ENCODE measurements at regions not wholly inside any gene's neighbourhood (a gene's known extent, or its start where the extent isn't known, plus 50 kb on each side); places are given as distances from the start of the nearest gene placed in this dataset.
A peak's percentile ranks its signal among the peaks of the same experiment; 100 is the strongest.

GRCh38 chr3:106333911-106334618, 465.3 kb upstream of the CBLB start:
- Mint-ChIP-seq H3K36me3 (no peaks in the 10 kb centered on the region), H3K9me3 (no peaks in the 10 kb centered on the region), H3K27me3 (ENCODE audit: insufficient read depth, low read depth) (no peaks in the 10 kb centered on the region), H3K4me3 (no peak overlapping the region), H3K4me1 (no peaks in the 10 kb centered on the region), H3K27ac (no peak overlapping the region)
- H2AFZ ChIP-seq (replicated peaks), result peak overlapping the region; percentile 36
- no peaks in the 10 kb centered on the region for H3F3A ChIP-seq (ENCODE audit: low read depth)
- no peaks in the 10 kb centered on the region for H3K27me3 ChIP-seq
- no peaks in the 10 kb centered on the region for H4K20me1 ChIP-seq (ENCODE audit: low read depth)
- DNase-seq (ENCODE audit: low spot score), result no peak
- H3K36me3 ChIP-seq, result no peaks in the 10 kb centered on the region
- H3K4me3 ChIP-seq, result no peak overlapping the region
- no peaks in the 10 kb centered on the region for H3K9me3 ChIP-seq (ENCODE audit: low read depth)
- H3K4me1 ChIP-seq, result peaks cover under 1% of the 10 kb centered on the region
- H3K4me2 ChIP-seq, result no peak overlapping the region
- H3K9ac ChIP-seq, result no peak overlapping the region
- no peak overlapping the region for H3K27ac ChIP-seq
- no peak for TF ChIP-seq EZH2phosphoT487 (IDR thresholded peaks at IDR 0.05)
- no peak for TF ChIP-seq CTCF (IDR thresholded peaks at IDR 0.05)
- TF ChIP-seq EZH2 (IDR thresholded peaks at IDR 0.05), result no peak
- no peaks in the 10 kb centered on the region for H3K79me2 ChIP-seq (ENCODE audit: low read depth)

- Histone ChIP-seq H4K20me1 (ENCODE audit: low read depth) (no peaks in the 10 kb centered on the region), H3K4me1 (peaks cover 7% of the 10 kb centered on the region), H3K4me2 (no peak overlapping the region), H3K36me3 (no peaks in the 10 kb centered on the region), H2AFZ (replicated peaks) (peak overlapping the region; percentile 18), H3K27ac (no peak overlapping the region), H3K9me3 (ENCODE audit: low read depth) (no peaks in the 10 kb centered on the region), H3K4me3 (no peak overlapping the region), H3K79me2 (ENCODE audit: low read depth) (no peaks in the 10 kb centered on the region), H3F3A (ENCODE audit: low read depth) (no peaks in the 10 kb centered on the region), H3K27me3 (no peaks in the 10 kb centered on the region), H3K9ac (no peak overlapping the region)
- Mint-ChIP-seq H3K27ac (no peak overlapping the region), H3K4me3 (no peak overlapping the region), H3K4me1 (no peaks in the 10 kb centered on the region), H3K9me3 (no peaks in the 10 kb centered on the region), H3K27me3 (ENCODE audit: insufficient read depth, low read depth) (no peaks in the 10 kb centered on the region), H3K36me3 (no peaks in the 10 kb centered on the region)
- DNase-seq (ENCODE audit: low spot score), result no peak
- TF ChIP-seq CTCF (IDR thresholded peaks at IDR 0.05) (no peak), EZH2phosphoT487 (IDR thresholded peaks at IDR 0.05) (no peak), EZH2 (IDR thresholded peaks at IDR 0.05) (no peak)
Observed at GRCh38 chr3:106336619-106337018, 467.8 kb upstream of the CBLB start.

GRCh38 chr3:106337116-106337515, 468.3 kb upstream of the CBLB start:
- no peaks in the 10 kb centered on the region for H4K20me1 ChIP-seq (ENCODE audit: low read depth)
- H3F3A ChIP-seq (ENCODE audit: low read depth), result no peaks in the 10 kb centered on the region
- no peak overlapping the region for H3K4me3 Mint-ChIP-seq
- H3K27me3 Mint-ChIP-seq (ENCODE audit: insufficient read depth, low read depth), result no peaks in the 10 kb centered on the region
- H3K27ac ChIP-seq, result no peak overlapping the region
- no peak for DNase-seq (ENCODE audit: low spot score)
- no peak for TF ChIP-seq EZH2 (IDR thresholded peaks at IDR 0.05)
- H3K4me1 Mint-ChIP-seq, result no peaks in the 10 kb centered on the region
- no peaks in the 10 kb centered on the region for H3K27me3 ChIP-seq
- peaks cover 12% of the 10 kb centered on the region for H3K4me1 ChIP-seq
- no peak overlapping the region for H3K4me3 ChIP-seq
- no peaks in the 10 kb centered on the region for H3K36me3 ChIP-seq
- no peak overlapping the region for H2AFZ ChIP-seq (replicated peaks)
- no peak overlapping the region for H3K9ac ChIP-seq
- H3K4me2 ChIP-seq, result no peak overlapping the region
- no peaks in the 10 kb centered on the region for H3K36me3 Mint-ChIP-seq
- no peak overlapping the region for H3K27ac Mint-ChIP-seq
- H3K9me3 Mint-ChIP-seq, result no peaks in the 10 kb centered on the region
- H3K9me3 ChIP-seq (ENCODE audit: low read depth), result no peaks in the 10 kb centered on the region
- H3K79me2 ChIP-seq (ENCODE audit: low read depth), result no peaks in the 10 kb centered on the region

GRCh38 chr3:106338582-106339214, 469.9 kb upstream of the CBLB start:
- no peaks in the 10 kb centered on the region for H3K27me3 ChIP-seq
- H3K27ac ChIP-seq, result no peak overlapping the region
- no peaks in the 10 kb centered on the region for H3K4me1 Mint-ChIP-seq
- no peak overlapping the region for H3K9ac ChIP-seq
- no peak for DNase-seq (ENCODE audit: low spot score)
- TF ChIP-seq EZH2 (IDR thresholded peaks at IDR 0.05), result no peak
- no peak for TF ChIP-seq CTCF (IDR thresholded peaks at IDR 0.05)
- no peak overlapping the region for H3K4me3 ChIP-seq
- H3K4me2 ChIP-seq, result no peak overlapping the region
- no peaks in the 10 kb centered on the region for H3K27me3 Mint-ChIP-seq (ENCODE audit: insufficient read depth, low read depth)
- H3F3A ChIP-seq (ENCODE audit: low read depth), result no peaks in the 10 kb centered on the region
- no peak overlapping the region for H2AFZ ChIP-seq (replicated peaks)
- H3K27ac Mint-ChIP-seq, result no peak overlapping the region
- no peaks in the 10 kb centered on the region for H4K20me1 ChIP-seq (ENCODE audit: low read depth)
- no peaks in the 10 kb centered on the region for H3K79me2 ChIP-seq (ENCODE audit: low read depth)
- H3K9me3 ChIP-seq (ENCODE audit: low read depth), result no peaks in the 10 kb centered on the region
- H3K36me3 ChIP-seq, result no peaks in the 10 kb centered on the region
- H3K9me3 Mint-ChIP-seq, result no peaks in the 10 kb centered on the region
- H3K4me1 ChIP-seq, result peaks cover 12% of the 10 kb centered on the region
- no peak overlapping the region for H3K4me3 Mint-ChIP-seq
- H3K36me3 Mint-ChIP-seq, result no peaks in the 10 kb centered on the region

Data from neural progenitor cell (in vitro differentiated cells).